ENCODE measurements at regions not wholly inside any gene's neighbourhood (a gene's known extent, or its start where the extent isn't known, plus 50 kb on each side); places are given as distances from the start of the nearest gene placed in this dataset.
A peak's percentile ranks its signal among the peaks of the same experiment; 100 is the strongest.

DNA sequence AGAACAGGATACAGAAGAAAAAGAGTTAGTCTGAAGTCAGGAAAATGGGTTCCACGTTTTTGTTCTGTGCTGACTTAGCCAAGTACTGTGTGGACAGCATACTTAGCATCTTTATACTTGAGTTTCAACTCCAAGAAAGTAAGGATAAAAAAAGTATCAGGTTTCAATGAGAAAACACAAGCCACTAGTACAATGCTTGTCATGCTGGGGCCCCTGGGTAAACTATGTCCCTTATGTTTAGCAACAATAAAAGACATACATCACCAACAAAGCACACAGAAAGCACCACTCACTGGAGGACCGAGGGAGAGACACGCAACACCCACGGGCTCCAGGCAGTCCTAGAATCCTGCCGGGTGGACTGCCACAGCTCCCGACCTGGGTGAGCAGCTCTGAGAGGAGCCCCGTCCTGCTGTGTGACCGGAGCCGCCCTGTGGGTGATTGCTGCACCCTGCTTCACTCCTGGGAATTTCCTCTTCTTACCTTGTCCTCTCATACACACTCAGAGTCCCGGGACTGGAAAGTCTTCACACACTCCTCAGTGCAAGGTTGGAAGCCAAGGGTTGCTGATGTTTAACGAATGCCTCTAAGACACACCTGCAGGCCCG lies 890.5 kb downstream of the BRD1 start:
- H3K4me1 ChIP-seq = no peaks in the 10 kb centered on the region
- DNase-seq (ENCODE audit: low spot score) = peak; percentile 34
- H3K27ac ChIP-seq = no peak overlapping the region
- no peaks in the 10 kb centered on the region for H3K36me3 ChIP-seq
- no peaks in the 10 kb centered on the region for H3K27me3 ChIP-seq
- no peak overlapping the region for H3K4me3 ChIP-seq
- TF ChIP-seq, protein P1, sequence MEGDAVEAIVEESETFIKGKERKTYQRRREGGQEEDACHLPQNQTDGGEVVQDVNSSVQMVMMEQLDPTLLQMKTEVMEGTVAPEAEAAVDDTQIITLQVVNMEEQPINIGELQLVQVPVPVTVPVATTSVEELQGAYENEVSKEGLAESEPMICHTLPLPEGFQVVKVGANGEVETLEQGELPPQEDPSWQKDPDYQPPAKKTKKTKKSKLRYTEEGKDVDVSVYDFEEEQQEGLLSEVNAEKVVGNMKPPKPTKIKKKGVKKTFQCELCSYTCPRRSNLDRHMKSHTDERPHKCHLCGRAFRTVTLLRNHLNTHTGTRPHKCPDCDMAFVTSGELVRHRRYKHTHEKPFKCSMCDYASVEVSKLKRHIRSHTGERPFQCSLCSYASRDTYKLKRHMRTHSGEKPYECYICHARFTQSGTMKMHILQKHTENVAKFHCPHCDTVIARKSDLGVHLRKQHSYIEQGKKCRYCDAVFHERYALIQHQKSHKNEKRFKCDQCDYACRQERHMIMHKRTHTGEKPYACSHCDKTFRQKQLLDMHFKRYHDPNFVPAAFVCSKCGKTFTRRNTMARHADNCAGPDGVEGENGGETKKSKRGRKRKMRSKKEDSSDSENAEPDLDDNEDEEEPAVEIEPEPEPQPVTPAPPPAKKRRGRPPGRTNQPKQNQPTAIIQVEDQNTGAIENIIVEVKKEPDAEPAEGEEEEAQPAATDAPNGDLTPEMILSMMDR (IDR thresholded peaks at IDR 0.05) = no peak
- peaks cover 0 to 25% of the 10 kb centered on the region in 2 donors for H3K9me3 ChIP-seq

DNA sequence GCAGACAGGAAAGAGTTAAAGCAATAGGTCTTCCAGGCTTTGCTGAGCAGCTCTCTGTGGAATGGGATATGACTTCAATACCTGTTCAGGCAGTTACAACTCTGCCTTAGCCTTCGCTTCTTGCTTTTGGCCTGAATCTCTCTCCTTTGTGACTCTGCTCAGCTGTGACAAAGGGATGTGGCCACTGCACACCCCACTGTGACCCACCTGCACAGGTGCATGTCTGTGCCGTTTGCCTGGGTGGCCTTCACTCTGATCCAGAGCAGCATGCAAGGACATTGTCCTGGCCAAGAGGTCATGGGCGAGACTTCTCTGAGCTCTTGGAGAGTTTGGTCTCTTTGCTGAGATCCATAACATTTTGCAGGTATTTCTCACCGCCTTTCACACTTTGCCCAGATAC lies 891.3 kb downstream of the BRD1 start:
- no peaks in the 10 kb centered on the region for H3K4me1 ChIP-seq
- no peak overlapping the region for H3K4me3 ChIP-seq
- DNase-seq (ENCODE audit: low spot score) = peak; percentile 46
- no peaks in the 10 kb centered on the region for H3K27me3 ChIP-seq
- no peaks in the 10 kb centered on the region for H3K36me3 ChIP-seq
- H3K27ac ChIP-seq = no peak overlapping the region
- peaks cover 0 to 25% of the 10 kb centered on the region in 2 donors for H3K9me3 ChIP-seq
- TF ChIP-seq, protein P1 (IDR thresholded peaks at IDR 0.05) = no peak

DNA sequence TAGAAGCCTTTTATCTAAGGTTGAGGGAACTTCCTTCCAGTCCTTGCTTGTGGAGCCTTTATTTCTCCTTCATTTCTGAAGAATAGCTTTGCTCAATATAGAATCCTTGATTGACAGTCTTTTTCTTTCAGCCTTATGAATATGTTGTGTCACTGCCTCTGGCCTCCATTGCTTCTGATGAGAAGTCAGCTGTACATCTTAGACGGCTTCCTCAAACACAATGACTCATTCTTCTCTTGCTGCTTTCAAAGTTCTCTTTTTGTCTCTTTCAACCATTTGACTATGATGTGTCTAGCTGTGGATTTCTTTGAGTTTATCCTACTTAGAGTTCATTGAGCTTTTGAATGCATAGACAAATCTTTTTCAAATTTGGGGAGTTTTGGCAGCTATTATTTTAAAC lies 893.2 kb downstream of the BRD1 start:
- H3K9me3 ChIP-seq = peaks cover 0 to 25% of the 10 kb centered on the region in 2 donors
- TF ChIP-seq, protein P1 (IDR thresholded peaks at IDR 0.05) = no peak

DNA sequence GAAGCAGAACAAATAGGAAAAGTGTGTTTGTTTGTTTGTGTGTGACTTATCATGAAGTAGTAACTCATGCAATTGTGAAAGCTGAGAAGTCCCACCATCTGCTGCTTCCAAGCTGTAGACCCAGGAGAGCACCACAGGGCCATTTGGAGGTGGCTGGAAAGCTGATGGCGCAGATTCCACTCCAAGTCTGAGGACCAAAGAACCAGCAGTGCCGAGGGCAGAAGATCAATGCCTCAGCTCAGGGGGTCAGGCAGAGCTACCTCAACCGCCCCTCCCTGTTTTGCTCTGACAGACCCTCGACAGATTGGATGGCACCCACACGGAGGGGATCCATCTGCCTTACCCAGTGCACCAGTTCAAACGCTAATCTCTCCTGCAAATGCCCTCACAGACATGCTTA lies 896.2 kb downstream of the BRD1 start:
- no peak overlapping the region for H3K4me3 ChIP-seq
- TF ChIP-seq, protein P1 (IDR thresholded peaks at IDR 0.05) = no peak
- H3K27me3 ChIP-seq = no peaks in the 10 kb centered on the region
- no peaks in the 10 kb centered on the region for H3K4me1 ChIP-seq
- H3K9me3 ChIP-seq = peaks cover 0 to 24% of the 10 kb centered on the region in 2 donors
- peak; percentile 36 for DNase-seq (ENCODE audit: low spot score)
- no peaks in the 10 kb centered on the region for H3K36me3 ChIP-seq
- no peak overlapping the region for H3K27ac ChIP-seq

More for the DNA sequence above, 893.2 kb downstream of the BRD1 start:
- no peak overlapping the region for H3K4me3 ChIP-seq
- no peak for DNase-seq (ENCODE audit: low spot score)
- no peaks in the 10 kb centered on the region for H3K27me3 ChIP-seq
- no peaks in the 10 kb centered on the region for H3K4me1 ChIP-seq
- H3K36me3 ChIP-seq = no peaks in the 10 kb centered on the region
- no peak overlapping the region for H3K27ac ChIP-seq

DNA sequence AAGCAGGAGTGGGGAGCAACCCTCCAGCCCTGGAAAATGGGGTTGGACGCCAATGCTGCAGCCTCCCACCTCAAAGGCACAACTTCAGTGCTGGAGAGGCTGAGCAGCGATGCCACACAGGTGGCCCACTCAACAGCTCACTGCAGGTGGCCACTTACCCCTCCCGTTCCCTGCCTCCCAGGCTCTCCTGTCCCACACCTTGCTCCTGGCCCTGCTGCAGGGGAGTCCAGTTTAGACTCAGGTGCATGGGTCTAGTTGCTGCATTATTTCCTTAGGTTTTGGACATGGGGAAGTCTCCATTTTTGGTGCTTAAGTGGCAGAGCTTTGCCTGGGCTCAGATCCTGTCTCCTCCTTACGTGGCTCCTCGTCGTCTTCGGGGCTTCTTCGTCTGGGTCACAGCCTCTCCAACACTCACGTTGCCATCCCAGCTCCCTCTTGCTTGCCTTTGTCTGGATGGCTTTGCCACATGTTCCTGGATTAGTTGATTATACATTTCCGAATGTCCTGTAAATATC lies 898.3 kb downstream of the BRD1 start:
- H3K27me3 ChIP-seq = no peaks in the 10 kb centered on the region

More for the DNA sequence above, 898.3 kb downstream of the BRD1 start:
- H3K36me3 ChIP-seq = no peaks in the 10 kb centered on the region
- no peaks in the 10 kb centered on the region for H3K4me1 ChIP-seq
- H3K27ac ChIP-seq = no peak overlapping the region
- peak; percentile 49 for DNase-seq (ENCODE audit: low spot score)
- H3K4me3 ChIP-seq = no peak overlapping the region
- TF ChIP-seq, protein P1 (IDR thresholded peaks at IDR 0.05) = no peak
- peaks cover 0 to 12% of the 10 kb centered on the region in 2 donors for H3K9me3 ChIP-seq

Data from right atrium auricular region (tissue), 2 donors.